ENCODE measurements at regions not wholly inside any gene's neighbourhood (a gene's known extent, or its start where the extent isn't known, plus 50 kb on each side); places are given as distances from the start of the nearest gene placed in this dataset.

- no peak for DNase-seq
Measured at GRCh38 chr5:135137146-135137915, 103.3 kb upstream of the PITX1 start.

GRCh38 chr5:135136546-135136945 lies 102.5 kb upstream of the PITX1 start:
- no peak for DNase-seq

GRCh38 chr5:135135530-135136226 lies 101.7 kb upstream of the PITX1 start:
- DNase-seq = peak; percentile 60

- DNase-seq = no peak
Measured at GRCh38 chr5:135134691-135135381, 100.8 kb upstream of the PITX1 start.

- no peak for DNase-seq
Measured at GRCh38 chr5:135133698-135134515, 99.9 kb upstream of the PITX1 start.

- no peak for DNase-seq
Measured at GRCh38 chr5:135133181-135133580, 99.2 kb upstream of the PITX1 start.

GRCh38 chr5:135131801-135132680 lies 98.0 kb upstream of the PITX1 start:
- DNase-seq = no peak

- no peak for DNase-seq
Measured at GRCh38 chr5:135130261-135131215, 96.5 kb upstream of the PITX1 start.

GRCh38 chr5:135129307-135129706 lies 95.3 kb upstream of the PITX1 start:
- DNase-seq = no peak

- no peak for DNase-seq
Measured at GRCh38 chr5:135128361-135128760, 94.3 kb upstream of the PITX1 start.

- no peak for DNase-seq
Measured at GRCh38 chr5:135127439-135128240, 93.6 kb upstream of the PITX1 start.

GRCh38 chr5:135126688-135127438 lies 92.8 kb upstream of the PITX1 start:
- no peak for DNase-seq

- DNase-seq = no peak
Measured at GRCh38 chr5:135124724-135125123, 90.7 kb upstream of the PITX1 start.

- no peak for DNase-seq
Measured at GRCh38 chr5:135124128-135124527, 90.1 kb upstream of the PITX1 start.

GRCh38 chr5:135122797-135123196 lies 88.8 kb upstream of the PITX1 start:
- DNase-seq = no peak

- DNase-seq = no peak
Measured at GRCh38 chr5:135120951-135121350, 86.9 kb upstream of the PITX1 start.

- DNase-seq = no peak
Measured at GRCh38 chr5:135119481-135119880, 85.5 kb upstream of the PITX1 start.

GRCh38 chr5:135117590-135117989 lies 83.6 kb upstream of the PITX1 start:
- peak; percentile 74 for DNase-seq

All from tongue (tissue), 1 donor.